Medulla oblongata (tissue), 1 donor: ENCODE measurements at regions not wholly inside any gene's neighbourhood (a gene's known extent, or its start where the extent isn't known, plus 50 kb on each side); places are given as distances from the start of the nearest gene placed in this dataset.

Experiments
- DNase-seq: peaks from one replicate; pipeline ENCODE4 v3.0.0-alpha.2; 2015; ENCODE audit errors: extremely low spot score

- DNase-seq = no peak
Observed at GRCh38 chr6:167513778-167514177, 188.9 kb downstream of the TTLL2 start.

GRCh38 chr6:167514524-167514923, 189.6 kb downstream of the TTLL2 start:
- DNase-seq = no peak

GRCh38 chr6:167515873-167516507, 191.1 kb downstream of the TTLL2 start:
- DNase-seq = no peak

GRCh38 chr6:167517254-167517916, 192.5 kb downstream of the TTLL2 start:
- no peak for DNase-seq

- no peak for DNase-seq
Observed at GRCh38 chr6:167523426-167523825, 198.5 kb downstream of the TTLL2 start.

- DNase-seq = no peak
Observed at GRCh38 chr6:167524261-167525111, 199.6 kb downstream of the TTLL2 start.

- DNase-seq = no peak
Observed at GRCh38 chr6:167525774-167526173, 200.9 kb downstream of the TTLL2 start.

- DNase-seq = no peak
Observed at GRCh38 chr6:167526465-167527368, 201.8 kb downstream of the TTLL2 start.

GRCh38 chr6:167528239-167528638, 203.4 kb downstream of the TTLL2 start:
- no peak for DNase-seq

GRCh38 chr6:167528976-167529375, 204.1 kb downstream of the TTLL2 start:
- DNase-seq = no peak

- no peak for DNase-seq
Observed at GRCh38 chr6:167529444-167530335, 204.8 kb downstream of the TTLL2 start.

- DNase-seq = no peak
Observed at GRCh38 chr6:167530951-167531350, 206.1 kb downstream of the TTLL2 start.

- DNase-seq = peak; percentile 27
Observed at GRCh38 chr6:167532410-167533288, 207.8 kb downstream of the TTLL2 start.

GRCh38 chr6:167533851-167534250, 209.0 kb downstream of the TTLL2 start:
- no peak for DNase-seq

GRCh38 chr6:167537816-167538215, 212.9 kb downstream of the TTLL2 start:
- DNase-seq = no peak

GRCh38 chr6:167538746-167539145, 213.9 kb downstream of the TTLL2 start:
- peak; percentile 33 for DNase-seq

GRCh38 chr6:167540796-167541195, 215.9 kb downstream of the TTLL2 start:
- no peak for DNase-seq

- DNase-seq = no peak
Observed at GRCh38 chr6:167541544-167541943, 216.7 kb downstream of the TTLL2 start.
